Endodermal cell (in vitro differentiated cells): ENCODE measurements at regions not wholly inside any gene's neighbourhood (a gene's known extent, or its start where the extent isn't known, plus 50 kb on each side); places are given as distances from the start of the nearest gene placed in this dataset.
A peak's percentile ranks its signal among the peaks of the same experiment; 100 is the strongest.

Experiments
- DNase-seq: peaks from one replicate; pipeline ENCODE4 v3.0.0-alpha.2; 2017
- H3K27ac ChIP-seq: 2 replicates; pipeline ENCODE4 v1.5.1; 2013; ENCODE audit warnings: mild to moderate bottlenecking, low read depth, low read length, moderate library complexity
- H3K27me3 ChIP-seq: 2 replicates; pipeline ENCODE4 v1.6.1; 2013; ENCODE audit warnings: mild to moderate bottlenecking, low read length, moderate library complexity; ENCODE audit not compliant: insufficient read depth, control insufficient read depth, poor library complexity, severe bottlenecking
- H3K36me3 ChIP-seq: 2 replicates; pipeline ENCODE4 v1.7.0; 2013; ENCODE audit warnings: mild to moderate bottlenecking, low read length, moderate library complexity; ENCODE audit not compliant: control insufficient read depth, insufficient read depth
- H3K4me1 ChIP-seq: one replicate; pipeline ENCODE4 v1.7.0; 2013; ENCODE audit warnings: low read length; ENCODE audit not compliant: control insufficient read depth, insufficient read depth
- H3K4me3 ChIP-seq: 2 replicates; pipeline ENCODE4 v1.5.1; 2013; ENCODE audit warnings: mild to moderate bottlenecking, low read length, moderate library complexity
- H3K9ac ChIP-seq: 2 replicates; pipeline ENCODE4 v1.6.1; 2013; ENCODE audit warnings: mild to moderate bottlenecking, low read length, moderate library complexity; ENCODE audit not compliant: poor library complexity, severe bottlenecking; ENCODE audit errors: extremely low read depth
- H3K9me3 ChIP-seq: 2 replicates; pipeline ENCODE4 v1.6.1; 2013; ENCODE audit warnings: mild to moderate bottlenecking, low read length, moderate library complexity; ENCODE audit not compliant: control insufficient read depth
- H3K27ac Mint-ChIP-seq: 2 replicates; pipeline ENCODE4 v1.8.0; 2020; ENCODE audit warnings: mixed read lengths
- H3K27me3 Mint-ChIP-seq: 2 replicates; pipeline ENCODE4 v1.8.0; 2021; ENCODE audit warnings: mild to moderate bottlenecking, mixed read lengths; ENCODE audit not compliant: insufficient read depth
- H3K36me3 Mint-ChIP-seq: 2 replicates; pipeline ENCODE4 v1.8.0; 2020; ENCODE audit warnings: low read depth, mixed read lengths
- H3K4me1 Mint-ChIP-seq: 2 replicates; pipeline ENCODE4 v1.8.0; 2020; ENCODE audit warnings: mixed read lengths
- H3K4me3 Mint-ChIP-seq: 2 replicates; pipeline ENCODE4 v1.8.0; 2020; ENCODE audit warnings: mild to moderate bottlenecking, moderate library complexity, mixed read lengths
- H3K9me3 Mint-ChIP-seq: 2 replicates; pipeline ENCODE4 v1.8.0; 2020; ENCODE audit warnings: mild to moderate bottlenecking, mixed read lengths
- CTCF ChIP-seq: fragments of 200-600 bp; sonication (generic); conservative IDR thresholded peaks from 2 replicates; pipeline ENCODE4 v1.5.0; 2021; ENCODE audit warnings: antibody characterized with exemption, mild to moderate bottlenecking
- WGBS, 2 experiments: methylation state at CpG; one replicate each; pipeline versions ENCODE4 v1.1.5 to v1.1.7; 2013; ENCODE audit warnings: missing lambda C conversion rate in 2 of 2, mixed read lengths in 1 of 2; ENCODE audit not compliant: insufficient coverage in 1 of 2, insufficient read length in 1 of 2; 5-methylcytosine and 5-hydroxymethylcytosine counted together

DNA sequence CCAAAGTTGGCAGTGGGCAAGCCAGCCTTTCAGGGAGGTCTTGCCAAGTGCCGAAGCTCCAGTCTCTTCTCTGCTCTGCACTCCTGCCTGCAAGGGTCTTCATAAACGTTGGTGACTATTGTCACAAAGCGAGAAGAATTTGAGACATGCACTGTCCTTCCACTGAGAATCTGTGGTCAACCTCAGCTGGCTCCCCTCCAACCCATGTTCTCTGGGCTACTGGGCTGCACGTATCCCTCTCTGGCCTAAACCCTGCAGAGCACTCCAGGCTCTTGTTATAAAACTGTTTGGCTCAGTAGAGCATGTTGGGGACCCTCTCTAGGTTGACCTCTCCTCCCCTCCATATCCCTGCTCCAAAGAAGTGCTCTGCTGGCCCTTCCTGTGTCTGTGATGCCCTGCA, 260.4 kb upstream of the NFE2L3 start:
- Histone ChIP-seq H3K36me3 (no peaks in the 10 kb centered on the region), H3K27ac (no peak overlapping the region), H3K4me1 (no peaks in the 10 kb centered on the region), H3K27me3 (no peaks in the 10 kb centered on the region), H3K4me3 (no peak overlapping the region), H3K9me3 (no peaks in the 10 kb centered on the region), H3K9ac (no peak overlapping the region)
- no peak overlapping the region for H3K4me3 Mint-ChIP-seq
- no peak for TF ChIP-seq CTCF
- no peak overlapping the region for H3K27ac Mint-ChIP-seq
- H3K9me3 Mint-ChIP-seq, result no peaks in the 10 kb centered on the region
- H3K36me3 Mint-ChIP-seq, result no peaks in the 10 kb centered on the region
- H3K4me1 Mint-ChIP-seq, result peaks cover 7% of the 10 kb centered on the region
- 89 to 90% methylated on average over 4 of the region's 4 CpGs for WGBS, 2 experiments
- H3K27me3 Mint-ChIP-seq, result no peaks in the 10 kb centered on the region
- no peak for DNase-seq

DNA sequence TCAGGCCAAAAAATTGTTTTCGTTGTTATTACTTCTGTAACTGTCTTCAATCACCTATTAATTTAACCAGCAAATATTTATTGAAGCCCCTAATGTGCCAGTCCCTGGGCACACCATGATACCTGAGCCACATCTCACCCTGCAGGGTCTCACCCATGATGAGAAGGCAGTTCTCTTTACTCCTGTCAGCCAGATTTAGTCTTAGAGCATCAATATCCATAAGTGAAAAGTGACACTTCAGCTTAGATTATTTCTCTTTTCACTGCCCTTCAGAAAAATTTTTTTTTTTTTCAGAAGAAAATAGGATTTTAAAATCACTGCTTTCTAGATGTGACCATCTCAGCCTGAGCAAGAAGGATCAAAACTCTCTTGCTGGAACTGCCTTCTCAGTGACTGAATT, 258.6 kb upstream of the NFE2L3 start:
- H3K4me1 Mint-ChIP-seq, result peaks cover 11% of the 10 kb centered on the region
- no peaks in the 10 kb centered on the region for H3K36me3 ChIP-seq
- H3K4me3 Mint-ChIP-seq, result no peak overlapping the region
- no peak overlapping the region for H3K4me3 ChIP-seq
- no peaks in the 10 kb centered on the region for H3K36me3 Mint-ChIP-seq
- TF ChIP-seq CTCF, result no peak
- DNase-seq, result no peak
- H3K4me1 ChIP-seq, result no peaks in the 10 kb centered on the region
- H3K9me3 ChIP-seq, result no peaks in the 10 kb centered on the region
- H3K27ac Mint-ChIP-seq, result no peak overlapping the region
- H3K27me3 ChIP-seq, result no peaks in the 10 kb centered on the region
- 93% methylated on average over 1 of the region's 1 CpG; no CpG with 5 or more reads in 1 of the 2 experiments for whole genome bisulfite sequencing, 2 experiments
- H3K27me3 Mint-ChIP-seq, result no peaks in the 10 kb centered on the region
- H3K27ac ChIP-seq, result no peak overlapping the region
- no peaks in the 10 kb centered on the region for H3K9me3 Mint-ChIP-seq
- H3K9ac ChIP-seq, result no peak overlapping the region

GRCh38 chr7:25894002-25894901, 257.7 kb upstream of the NFE2L3 start:
- no peak overlapping the region for H3K27ac ChIP-seq
- DNase-seq, result peak; percentile 84
- H3K9me3 Mint-ChIP-seq, result no peaks in the 10 kb centered on the region
- H3K36me3 ChIP-seq, result no peaks in the 10 kb centered on the region
- no peak overlapping the region for H3K4me3 ChIP-seq
- no peaks in the 10 kb centered on the region for H3K4me1 ChIP-seq
- H3K27me3 Mint-ChIP-seq, result no peaks in the 10 kb centered on the region
- no peaks in the 10 kb centered on the region for H3K36me3 Mint-ChIP-seq
- no peaks in the 10 kb centered on the region for H3K9me3 ChIP-seq
- no peak for TF ChIP-seq CTCF
- 81 to 86% methylated on average over 6 to 7 of the region's 7 CpGs for WGBS, 2 experiments
- H3K9ac ChIP-seq, result no peak overlapping the region
- H3K27me3 ChIP-seq, result no peaks in the 10 kb centered on the region
- no peak overlapping the region for H3K4me3 Mint-ChIP-seq
- peaks cover 11% of the 10 kb centered on the region for H3K4me1 Mint-ChIP-seq
- no peak overlapping the region for H3K27ac Mint-ChIP-seq
